HG03066 (cell line): ENCODE measurements at regions not wholly inside any gene's neighbourhood (a gene's known extent, or its start where the extent isn't known, plus 50 kb on each side); places are given as distances from the start of the nearest gene placed in this dataset.

Experiments used
- ATAC-seq: cut with Tn5 transposase; IDR thresholded peaks from one replicate; pipeline ENCODE4 v1.9.1; 2021; ENCODE audit warnings: low read depth; ENCODE audit not compliant: unreplicated experiment

- ATAC-seq = no peak
These were observed 115.5 kb downstream of the PAPOLA start for GRCh38 chr14:96617635-96618034.

- ATAC-seq = no peak
These were observed 120.7 kb downstream of the PAPOLA start for GRCh38 chr14:96622926-96623325.

GRCh38 chr14:96623676-96624484, 121.7 kb downstream of the PAPOLA start:
- ATAC-seq = no peak

- ATAC-seq = no peak
These were observed 122.7 kb downstream of the PAPOLA start for GRCh38 chr14:96624661-96625425.

- no peak for ATAC-seq
These were observed 123.3 kb downstream of the PAPOLA start for GRCh38 chr14:96625426-96625985.

- no peak for ATAC-seq
These were observed 124.1 kb downstream of the PAPOLA start for GRCh38 chr14:96626121-96626768.

GRCh38 chr14:96626916-96627315, 124.7 kb downstream of the PAPOLA start:
- no peak for ATAC-seq

GRCh38 chr14:96627386-96627785, 125.2 kb downstream of the PAPOLA start:
- ATAC-seq = no peak

- no peak for ATAC-seq
These were observed 125.9 kb downstream of the PAPOLA start for GRCh38 chr14:96627811-96628775.

GRCh38 chr14:96629082-96629481, 126.9 kb downstream of the PAPOLA start:
- no peak for ATAC-seq

- no peak for ATAC-seq
These were observed 127.5 kb downstream of the PAPOLA start for GRCh38 chr14:96629558-96630222.

- no peak for ATAC-seq
These were observed 128.1 kb downstream of the PAPOLA start for GRCh38 chr14:96630281-96630680.

GRCh38 chr14:96631030-96631429, 128.8 kb downstream of the PAPOLA start:
- no peak for ATAC-seq

- ATAC-seq = no peak
These were observed 129.6 kb downstream of the PAPOLA start for GRCh38 chr14:96631621-96632362.

GRCh38 chr14:96632363-96632758, 130.2 kb downstream of the PAPOLA start:
- no peak for ATAC-seq

- ATAC-seq = no peak
These were observed 130.9 kb downstream of the PAPOLA start for GRCh38 chr14:96633096-96633495.

- ATAC-seq = no peak
These were observed 132.3 kb downstream of the PAPOLA start for GRCh38 chr14:96634481-96634880.

GRCh38 chr14:96634896-96635295, 132.7 kb downstream of the PAPOLA start:
- no peak for ATAC-seq

- no peak for ATAC-seq
These were observed 133.7 kb downstream of the PAPOLA start for GRCh38 chr14:96635850-96636249.
